ENCODE measurements at regions not wholly inside any gene's neighbourhood (a gene's known extent, or its start where the extent isn't known, plus 50 kb on each side); places are given as distances from the start of the nearest gene placed in this dataset.

GRCh38 chr3:176932433-176932832 is 264.8 kb downstream of the TBL1XR1 start:
- no peak for DNase-seq (ENCODE audit: low read depth)

GRCh38 chr3:176931991-176932390 is 265.3 kb downstream of the TBL1XR1 start:
- no peak for DNase-seq (ENCODE audit: low read depth)

DNA sequence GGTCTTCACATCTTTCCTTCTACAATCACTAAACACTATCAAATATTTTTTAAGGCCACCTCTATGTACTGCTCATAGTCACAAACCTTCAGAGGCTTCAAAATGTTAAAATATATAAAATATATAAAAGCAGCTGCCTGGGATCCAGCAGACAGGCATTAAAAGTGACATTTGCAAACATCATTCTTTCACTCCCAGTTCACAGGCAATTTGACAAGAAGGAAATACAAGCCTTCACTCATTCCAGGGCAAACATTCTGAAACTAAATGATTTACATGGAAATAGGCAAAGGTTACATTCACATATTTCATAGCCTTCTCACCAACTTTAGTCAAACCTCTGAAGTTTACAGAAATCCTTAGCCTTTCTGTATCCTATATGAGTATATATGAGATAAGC is 266.3 kb downstream of the TBL1XR1 start:
- no peak for DNase-seq (ENCODE audit: low read depth)

DNA sequence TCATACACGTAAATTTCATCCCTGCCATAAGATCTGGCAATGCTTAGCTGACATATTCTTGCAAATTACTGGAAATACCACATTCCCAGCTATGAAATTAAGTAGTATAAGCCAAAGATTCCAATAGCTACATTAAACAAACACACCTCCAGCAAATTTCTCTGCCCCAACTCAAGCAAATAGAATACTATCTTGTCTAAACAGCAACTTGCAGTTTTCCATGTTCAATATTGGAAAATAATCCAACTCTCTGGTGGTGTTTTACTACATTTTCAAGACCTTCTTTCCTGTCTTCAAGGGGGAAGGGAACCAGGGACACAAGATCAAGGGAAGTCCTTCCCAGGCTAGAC is 268.7 kb downstream of the TBL1XR1 start:
- DNase-seq (ENCODE audit: low read depth): no peak

DNA sequence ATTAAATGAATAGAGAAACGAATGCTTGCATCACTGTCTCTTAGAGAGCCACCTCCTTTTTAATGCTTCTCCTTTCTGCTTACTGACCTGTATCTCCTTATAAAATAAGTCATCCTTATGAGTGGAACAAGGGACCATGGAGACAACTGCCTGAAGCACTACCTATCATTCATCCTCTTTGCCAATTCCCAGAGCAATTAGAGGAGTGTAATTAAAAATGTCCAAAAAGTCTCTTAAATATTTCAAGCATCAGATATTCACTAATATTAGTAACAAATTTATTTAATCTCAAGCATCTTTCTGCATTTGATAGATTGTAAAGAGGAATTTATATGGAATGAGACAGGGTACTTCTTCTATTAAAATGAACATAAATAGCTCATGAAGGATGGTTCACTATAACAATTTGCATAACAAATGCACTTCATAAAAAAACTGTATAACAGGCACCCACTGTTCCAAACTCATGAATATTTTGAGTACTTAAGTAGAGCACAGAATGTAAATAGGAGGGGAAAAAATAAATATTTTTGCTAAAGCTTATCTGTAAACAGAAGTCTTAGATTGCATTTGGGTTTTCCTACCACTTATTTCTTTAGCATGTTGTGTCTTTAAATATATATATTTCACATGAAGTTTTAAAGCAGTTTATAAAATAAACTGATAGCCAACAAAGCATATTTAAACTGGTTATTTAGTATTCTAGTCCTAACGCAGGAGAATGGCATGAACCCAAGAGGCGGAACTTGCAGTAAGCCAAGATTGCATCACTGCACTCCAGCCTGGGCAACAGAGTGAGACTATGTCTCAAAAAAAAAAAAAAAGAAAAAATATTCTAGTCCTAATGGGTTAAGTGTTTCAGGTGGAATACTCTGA is 269.3 kb downstream of the TBL1XR1 start:
- no peak for DNase-seq (ENCODE audit: low read depth)

- DNase-seq (ENCODE audit: low read depth): no peak
Observed at GRCh38 chr3:176927280-176927679, 270.0 kb downstream of the TBL1XR1 start.

GRCh38 chr3:176926688-176927087 is 270.6 kb downstream of the TBL1XR1 start:
- DNase-seq (ENCODE audit: low read depth): no peak

DNA sequence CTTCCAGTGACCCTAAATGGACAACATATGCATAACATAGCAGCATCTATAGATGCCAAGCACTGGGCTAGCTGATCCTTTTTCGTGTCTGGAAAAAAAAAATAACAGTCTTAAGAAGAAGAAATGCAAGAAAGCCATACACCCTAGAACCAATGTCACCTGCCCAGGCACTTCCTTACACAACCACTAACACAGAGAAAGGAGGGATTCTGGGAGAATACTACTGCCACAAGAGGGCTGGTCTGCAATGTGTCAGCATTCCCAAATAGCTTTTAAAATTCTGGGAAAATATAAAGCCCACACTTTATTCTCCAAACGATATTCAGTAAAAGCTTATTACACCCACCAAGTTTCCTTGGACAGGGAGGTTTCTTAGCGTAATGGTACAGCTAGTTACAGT is 271.2 kb downstream of the TBL1XR1 start:
- no peak for DNase-seq (ENCODE audit: low read depth)

- DNase-seq (ENCODE audit: low read depth): no peak
Observed at GRCh38 chr3:176920766-176921160, 276.5 kb downstream of the TBL1XR1 start.

DNA sequence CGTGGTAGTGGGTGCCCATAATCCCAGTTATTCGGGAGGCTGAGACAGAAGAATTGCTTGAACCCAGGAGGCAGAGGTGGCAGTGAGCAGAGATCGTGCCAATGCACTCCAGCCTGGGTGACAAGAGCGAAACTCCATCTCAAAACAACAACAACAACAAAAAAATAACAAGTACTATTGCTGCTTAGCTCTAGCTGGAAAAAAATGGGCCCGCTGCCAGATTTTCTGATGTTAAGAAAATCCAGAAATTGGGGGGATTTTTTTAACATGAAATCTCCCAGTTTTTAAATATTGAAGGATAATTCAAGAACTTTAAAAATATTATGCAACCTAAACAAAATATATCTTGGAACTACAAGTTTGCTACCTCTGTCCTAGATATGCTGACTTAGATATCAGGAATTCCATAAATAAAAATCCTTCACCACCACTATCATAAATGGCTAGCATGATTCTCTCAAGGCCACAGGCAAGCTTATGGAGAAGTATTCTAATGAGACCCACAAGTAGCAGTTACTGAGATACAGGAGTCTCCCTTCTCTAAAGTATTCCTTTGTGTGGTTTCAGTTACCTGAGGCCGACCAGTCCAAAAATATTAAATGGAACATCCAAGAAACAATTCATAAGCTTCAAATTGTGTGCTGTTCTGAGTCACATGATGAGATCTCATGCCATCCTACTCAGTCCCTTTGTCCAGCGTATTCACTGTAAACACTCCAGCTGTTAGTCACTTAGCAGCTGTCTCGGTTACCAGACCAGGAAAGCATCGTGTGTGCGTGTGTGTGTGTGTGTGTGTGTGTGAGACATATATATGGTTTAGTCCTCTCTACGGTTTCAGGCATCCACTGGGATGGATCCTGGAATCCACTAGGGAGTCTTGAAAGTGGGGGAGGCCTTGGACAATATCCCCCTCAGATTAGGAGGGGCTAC is 277.2 kb downstream of the TBL1XR1 start:
- DNase-seq (ENCODE audit: low read depth): no peak

GRCh38 chr3:176916777-176917176 is 280.5 kb downstream of the TBL1XR1 start:
- DNase-seq (ENCODE audit: low read depth): no peak

GRCh38 chr3:176914764-176915163 is 282.5 kb downstream of the TBL1XR1 start:
- DNase-seq (ENCODE audit: low read depth): no peak

- DNase-seq (ENCODE audit: low read depth): no peak
Observed at GRCh38 chr3:176911579-176911978, 285.7 kb downstream of the TBL1XR1 start.

GRCh38 chr3:176909044-176909443 is 288.2 kb downstream of the TBL1XR1 start:
- DNase-seq (ENCODE audit: low read depth): no peak

- peak; percentile 32 for DNase-seq (ENCODE audit: low read depth)
Observed at GRCh38 chr3:176906046-176906905, 291.0 kb downstream of the TBL1XR1 start.

GRCh38 chr3:176905331-176905730 is 292.0 kb downstream of the TBL1XR1 start:
- no peak for DNase-seq (ENCODE audit: low read depth)

- no peak for DNase-seq (ENCODE audit: low read depth)
Observed at GRCh38 chr3:176904506-176904905, 292.8 kb downstream of the TBL1XR1 start.

GRCh38 chr3:176896640-176897039 is 300.6 kb downstream of the TBL1XR1 start:
- no peak for DNase-seq (ENCODE audit: low read depth)

DNA sequence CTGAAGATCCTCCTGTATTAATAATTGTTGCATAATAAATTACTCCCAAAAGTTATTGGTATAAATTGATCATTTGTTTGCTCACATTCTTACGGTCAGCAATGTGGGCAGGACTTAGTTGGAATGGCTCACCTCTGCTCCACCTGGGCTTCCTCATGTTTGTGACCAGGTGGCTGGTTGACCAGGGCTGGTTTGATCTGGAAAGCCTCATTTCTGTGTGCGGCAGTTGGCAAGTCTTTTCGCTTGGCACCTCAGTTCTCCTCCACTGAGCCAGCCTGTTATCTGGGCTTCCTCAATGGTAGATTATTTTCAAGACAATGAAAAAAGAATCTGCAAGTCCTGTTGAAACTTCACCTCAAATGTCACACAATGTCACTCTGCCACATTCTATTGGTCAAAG is 301.1 kb downstream of the TBL1XR1 start:
- DNase-seq (ENCODE audit: low read depth): no peak

GRCh38 chr3:176879710-176880109 is 317.6 kb downstream of the TBL1XR1 start:
- no peak for DNase-seq (ENCODE audit: low read depth)

DNA sequence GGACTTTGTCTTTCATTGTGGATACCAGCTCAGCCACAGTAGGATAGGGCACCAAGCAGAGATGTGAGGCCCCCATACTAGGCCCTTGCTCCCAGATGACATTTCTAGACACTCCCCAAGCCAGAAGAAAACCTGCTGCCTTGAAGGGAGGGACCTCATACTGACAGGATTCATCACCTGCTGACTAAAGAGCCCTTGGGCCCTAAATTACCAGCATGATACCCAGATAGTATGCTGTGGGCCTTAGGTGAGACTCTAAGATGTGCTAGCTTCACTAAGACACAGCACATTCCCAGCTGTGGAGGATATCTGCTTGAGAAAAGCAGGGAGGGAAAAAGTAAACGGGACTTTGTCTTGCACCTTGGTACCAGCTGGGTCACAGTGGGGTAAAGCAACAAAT is 324.0 kb downstream of the TBL1XR1 start:
- no peak for DNase-seq (ENCODE audit: low read depth)

DNA sequence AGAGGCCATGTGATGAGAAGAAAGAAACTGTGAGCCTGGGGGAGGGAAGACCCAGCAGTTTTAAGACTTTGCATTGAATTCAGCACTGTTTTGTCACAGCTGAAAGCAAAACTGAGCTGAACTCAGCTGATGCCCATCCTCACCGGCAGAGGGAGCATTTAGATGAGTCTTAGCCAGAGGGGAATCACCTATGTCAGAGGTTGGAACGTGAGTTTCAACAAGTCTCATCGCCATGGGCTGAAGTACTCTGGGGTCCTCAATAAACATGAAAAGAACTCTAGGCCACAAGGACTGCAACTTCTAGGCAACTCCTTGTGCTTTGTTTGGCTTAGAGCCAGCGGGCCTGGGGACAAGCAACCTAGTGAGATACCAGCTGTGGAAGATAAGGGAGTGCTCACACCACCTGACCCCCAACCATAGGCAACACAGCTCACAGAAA is 324.5 kb downstream of the TBL1XR1 start:
- DNase-seq (ENCODE audit: low read depth): no peak
